GM18907 (cell line): ENCODE measurements at regions not wholly inside any gene's neighbourhood (a gene's known extent, or its start where the extent isn't known, plus 50 kb on each side); places are given as distances from the start of the nearest gene placed in this dataset.
A peak's percentile ranks its signal among the peaks of the same experiment; 100 is the strongest.

Source experiments
- ATAC-seq: cut with Tn5 transposase; IDR thresholded peaks from one replicate; pipeline ENCODE4 v1.9.1; 2021; ENCODE audit warnings: mild to moderate bottlenecking, moderate library complexity; ENCODE audit not compliant: unreplicated experiment

DNA sequence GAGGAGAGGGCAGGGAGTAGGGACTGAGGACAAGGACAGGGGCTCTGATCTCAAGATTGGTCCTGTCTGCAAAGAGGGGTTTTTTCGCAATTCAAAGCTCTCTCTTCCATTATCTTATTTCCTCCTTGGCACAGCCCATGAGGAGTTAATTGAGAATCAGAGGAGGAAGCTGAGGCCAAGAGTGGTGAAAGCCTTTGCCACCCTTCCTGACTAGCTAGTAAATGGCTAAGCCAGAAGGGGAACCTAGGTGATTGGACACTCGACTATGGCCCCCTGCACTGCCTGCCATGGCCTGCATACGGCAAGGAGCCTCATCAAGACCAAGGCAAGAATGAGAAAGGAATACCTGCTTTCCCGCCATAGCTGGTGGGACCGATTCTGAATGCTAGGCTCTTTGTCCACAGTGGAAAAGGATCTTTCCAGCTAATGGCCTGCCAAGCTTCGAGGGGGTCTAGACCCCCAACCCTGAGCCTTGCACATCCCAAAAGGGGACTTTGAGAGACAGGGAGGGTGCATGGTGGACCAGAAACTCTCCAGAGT, 237.9 kb downstream of the HAUS1 start:
- ATAC-seq: no peak

GRCh38 chr18:46343456-46343855, 239.3 kb downstream of the HAUS1 start:
- ATAC-seq: no peak

GRCh38 chr18:46343931-46344372, 239.8 kb downstream of the HAUS1 start:
- ATAC-seq: peak; percentile 90

GRCh38 chr18:46344416-46345180, 240.4 kb downstream of the HAUS1 start:
- ATAC-seq: no peak

DNA sequence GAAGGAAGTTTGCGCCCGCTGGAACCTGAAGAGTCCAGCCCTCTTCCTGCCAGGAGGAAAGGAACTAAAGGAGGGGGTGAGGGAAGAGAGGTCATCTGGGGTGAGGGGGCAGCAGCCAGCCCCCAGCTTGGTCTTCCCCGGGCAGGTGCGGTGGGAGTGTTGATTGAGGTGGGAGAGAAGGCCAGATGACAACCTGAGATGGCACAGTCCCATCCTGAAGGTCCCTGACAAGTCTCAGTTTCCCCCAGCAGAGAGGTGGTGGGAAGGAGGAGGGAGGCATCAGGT, 240.9 kb downstream of the HAUS1 start:
- ATAC-seq: no peak

DNA sequence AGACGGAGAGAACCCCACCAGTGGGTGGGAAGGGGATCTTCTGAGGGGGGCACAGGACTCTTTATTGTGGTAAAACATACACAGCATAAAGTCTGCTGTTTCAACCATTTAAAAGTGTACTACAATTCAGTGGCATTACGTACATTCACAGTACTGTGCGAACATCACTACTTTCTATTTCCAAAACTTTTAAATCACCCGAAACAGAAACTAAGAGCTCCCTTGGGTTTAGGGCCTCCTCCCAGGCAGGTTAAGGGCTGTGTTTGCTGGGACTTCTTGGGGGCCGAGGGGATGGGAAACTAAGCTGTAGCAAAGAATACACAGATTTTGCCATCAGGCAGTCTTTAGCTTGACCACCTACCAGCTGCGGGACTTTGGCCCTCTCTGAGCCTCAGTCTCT, 242.0 kb downstream of the HAUS1 start:
- peak; percentile 30 for ATAC-seq

DNA sequence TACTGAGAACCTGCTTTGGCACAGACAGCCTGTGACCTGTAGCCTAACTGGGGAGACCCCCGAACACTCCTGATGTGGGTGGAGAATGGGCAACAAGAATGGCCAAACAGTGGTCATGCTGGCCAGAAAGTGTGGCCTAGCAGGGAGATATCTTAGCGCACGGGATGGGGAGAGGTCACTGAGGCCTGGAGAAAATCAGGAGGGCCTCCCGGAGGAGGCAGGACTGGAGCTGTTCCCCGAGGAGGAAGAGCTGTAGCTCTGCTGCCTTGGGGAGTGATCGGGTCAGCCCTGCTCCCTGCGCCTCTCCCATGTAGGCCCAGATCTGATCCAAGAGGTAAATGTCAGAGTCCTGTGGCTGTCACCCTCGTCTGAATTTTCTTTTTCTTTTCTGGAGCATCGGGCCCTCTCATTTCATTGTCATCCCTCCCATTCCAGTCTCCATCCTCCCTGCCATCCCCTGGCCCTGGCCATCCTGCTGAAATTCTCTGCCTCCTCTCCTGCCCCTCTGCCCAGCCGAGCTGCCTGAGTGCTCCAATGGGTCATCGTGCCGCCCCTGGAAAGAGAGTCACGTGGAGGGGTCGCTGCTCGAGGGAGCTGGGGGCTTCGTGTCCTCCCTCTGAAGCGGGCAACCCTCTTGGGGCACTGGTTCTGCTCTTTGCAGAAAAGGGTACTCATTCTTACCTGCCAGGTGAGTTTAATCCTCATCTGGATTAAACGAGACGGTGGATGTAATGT, 242.9 kb downstream of the HAUS1 start:
- no peak for ATAC-seq

DNA sequence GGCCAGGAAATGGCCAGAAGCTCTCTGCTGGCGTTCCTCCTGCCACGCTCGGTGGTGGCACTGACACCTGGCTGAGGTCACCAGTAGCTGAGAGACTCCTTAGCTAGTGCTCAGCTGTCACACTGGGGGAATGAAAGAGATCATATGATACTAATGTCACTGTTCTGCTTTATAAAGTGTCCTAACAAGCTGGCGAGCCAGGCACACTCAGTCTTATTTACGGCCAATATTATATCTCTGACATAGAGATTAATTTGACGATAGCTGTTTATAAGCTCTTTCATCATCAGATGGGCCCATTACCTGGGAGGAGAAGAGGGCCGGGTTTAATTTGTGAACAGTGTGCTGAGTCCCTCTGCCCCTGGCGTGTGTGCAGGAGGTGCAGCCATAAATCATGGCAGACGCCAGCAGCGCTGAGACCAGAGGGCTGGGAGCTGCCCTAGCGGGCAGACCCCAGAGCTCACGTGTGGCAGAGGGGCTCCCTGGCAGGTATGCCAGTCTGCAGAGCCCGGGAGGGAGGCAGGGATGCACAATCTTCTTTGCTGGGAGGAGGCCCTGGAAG, 246.5 kb downstream of the HAUS1 start:
- no peak for ATAC-seq

DNA sequence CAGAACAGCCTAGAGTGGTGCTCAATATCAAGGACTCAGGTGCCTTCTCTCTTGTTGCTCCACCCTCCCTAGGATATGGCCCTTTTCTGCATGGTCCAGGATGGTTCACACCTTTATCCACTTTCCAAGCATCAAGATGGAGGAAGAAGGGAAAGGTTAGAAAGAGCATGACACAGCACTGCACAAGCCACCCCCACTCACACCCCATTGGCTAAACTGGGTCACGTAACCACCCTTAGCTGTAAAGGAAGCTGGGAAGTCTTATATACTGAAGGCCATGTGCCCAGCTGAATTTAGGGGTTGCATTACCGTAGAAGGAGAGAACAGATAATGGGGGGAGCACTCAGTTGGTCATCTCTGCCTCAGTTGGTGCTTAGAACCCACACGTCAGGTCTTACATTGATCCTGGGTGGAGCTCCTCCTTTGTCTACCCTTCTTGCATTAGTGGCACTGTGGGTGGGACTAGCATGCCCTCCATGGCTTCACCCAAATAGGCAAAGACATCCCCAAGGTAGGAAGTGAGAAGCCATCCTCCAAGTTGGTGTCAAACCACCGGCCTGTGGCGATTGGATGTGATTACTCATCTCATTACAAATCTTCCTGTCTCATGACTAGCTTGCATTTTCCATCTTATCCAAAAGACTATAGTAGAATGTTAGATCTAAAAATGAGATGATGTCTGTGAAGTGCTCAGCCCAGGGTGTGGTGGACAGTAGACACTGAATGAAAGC, 248.5 kb downstream of the HAUS1 start:
- ATAC-seq: no peak

DNA sequence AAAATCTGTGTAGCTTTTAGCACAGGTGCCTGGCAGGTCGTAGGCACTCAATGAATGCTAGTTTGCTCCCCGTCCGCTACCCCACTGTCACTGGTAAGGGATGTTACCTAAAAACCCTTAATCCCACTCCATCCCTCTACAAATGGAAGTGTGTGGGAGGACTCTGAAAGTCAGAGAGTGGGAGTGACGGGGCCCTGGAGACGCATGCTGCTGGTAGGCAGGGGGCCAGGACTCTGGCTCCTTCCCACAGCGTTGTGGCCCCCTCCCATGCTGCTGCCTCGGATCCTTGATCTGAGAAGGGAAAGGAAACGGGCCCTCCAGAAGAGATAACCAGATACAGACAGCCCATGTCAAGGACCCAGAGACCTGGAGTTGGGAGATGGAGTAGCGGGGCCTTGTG, 249.3 kb downstream of the HAUS1 start:
- no peak for ATAC-seq

DNA sequence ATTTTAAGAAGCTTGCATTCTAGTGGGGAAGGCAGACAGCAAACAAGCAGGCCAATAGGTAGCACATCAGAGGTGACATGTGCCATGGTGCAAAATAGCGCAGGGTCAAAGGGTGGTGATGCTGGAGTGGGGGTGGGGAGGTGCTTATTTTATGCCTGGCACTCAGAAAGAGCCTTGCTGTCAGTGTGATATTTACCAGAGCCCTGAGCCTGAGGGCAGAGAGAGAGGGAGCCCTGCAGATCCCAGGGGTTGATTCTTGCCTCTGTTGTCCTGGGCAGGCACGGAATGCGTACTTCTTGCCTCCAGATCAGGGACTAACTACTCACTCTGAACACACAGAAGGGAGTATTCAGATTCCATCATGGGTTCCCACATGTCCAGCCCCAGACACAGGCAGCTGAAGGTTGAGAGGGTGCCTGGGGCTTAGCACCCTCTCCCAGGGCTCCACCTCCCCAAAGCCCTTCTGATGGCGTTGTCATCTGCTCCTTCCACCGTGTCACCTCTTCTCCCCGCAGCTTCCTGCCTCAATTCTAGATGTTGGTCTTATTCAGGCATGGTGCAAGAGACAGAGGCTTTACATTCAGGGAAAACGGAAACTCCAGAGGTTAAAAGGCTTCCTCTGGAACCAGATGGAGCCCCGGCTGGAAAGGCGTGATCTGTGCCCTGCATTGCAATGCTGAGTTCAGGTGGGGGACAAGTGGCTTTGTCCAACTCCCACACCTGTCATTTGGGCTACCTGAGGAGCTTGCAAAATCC, 252.3 kb downstream of the HAUS1 start:
- ATAC-seq: no peak

GRCh38 chr18:46360102-46360699, 256.0 kb downstream of the HAUS1 start:
- no peak for ATAC-seq

GRCh38 chr18:46360866-46361265, 256.7 kb downstream of the HAUS1 start:
- ATAC-seq: no peak

DNA sequence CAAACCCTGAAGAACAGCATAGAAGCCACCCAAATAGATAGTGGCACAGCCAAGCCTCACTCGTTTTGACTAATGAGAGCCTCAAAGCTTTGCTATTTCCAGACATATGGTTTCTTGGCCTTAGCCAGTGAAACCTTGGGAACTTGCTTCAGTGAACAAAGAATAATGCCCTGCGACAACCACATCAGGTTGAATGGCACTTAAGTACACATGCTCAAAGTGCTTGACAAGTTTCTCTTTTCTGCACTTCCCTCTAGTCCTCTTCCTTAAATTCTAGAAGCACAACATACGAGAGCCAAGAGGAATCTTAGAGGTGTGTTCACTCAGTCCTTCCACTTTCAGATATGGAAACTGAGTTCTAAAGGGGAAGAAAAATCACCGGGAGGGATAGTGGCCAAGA, 258.3 kb downstream of the HAUS1 start:
- no peak for ATAC-seq

DNA sequence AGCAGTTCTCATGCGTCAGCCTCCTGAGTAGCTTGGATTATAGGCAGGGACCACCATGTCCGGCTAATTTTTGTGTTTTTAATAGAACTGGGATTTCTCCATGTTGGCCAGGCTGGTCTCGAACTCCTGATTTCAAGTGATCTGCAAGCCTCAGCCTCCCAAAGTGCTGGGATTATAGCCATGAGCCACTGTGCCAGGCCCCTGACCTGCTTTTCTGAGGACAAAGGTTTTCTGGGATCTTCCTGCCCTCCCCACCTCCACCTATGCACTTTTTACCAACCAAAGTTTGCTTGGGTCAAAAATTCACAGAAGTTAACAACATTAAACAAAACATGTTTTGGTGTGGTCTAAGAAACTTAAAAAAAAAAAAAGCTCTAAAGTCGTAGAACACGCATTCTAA, 259.9 kb downstream of the HAUS1 start:
- no peak for ATAC-seq

- ATAC-seq: no peak
These were observed 262.0 kb downstream of the HAUS1 start for GRCh38 chr18:46366201-46366600.

DNA sequence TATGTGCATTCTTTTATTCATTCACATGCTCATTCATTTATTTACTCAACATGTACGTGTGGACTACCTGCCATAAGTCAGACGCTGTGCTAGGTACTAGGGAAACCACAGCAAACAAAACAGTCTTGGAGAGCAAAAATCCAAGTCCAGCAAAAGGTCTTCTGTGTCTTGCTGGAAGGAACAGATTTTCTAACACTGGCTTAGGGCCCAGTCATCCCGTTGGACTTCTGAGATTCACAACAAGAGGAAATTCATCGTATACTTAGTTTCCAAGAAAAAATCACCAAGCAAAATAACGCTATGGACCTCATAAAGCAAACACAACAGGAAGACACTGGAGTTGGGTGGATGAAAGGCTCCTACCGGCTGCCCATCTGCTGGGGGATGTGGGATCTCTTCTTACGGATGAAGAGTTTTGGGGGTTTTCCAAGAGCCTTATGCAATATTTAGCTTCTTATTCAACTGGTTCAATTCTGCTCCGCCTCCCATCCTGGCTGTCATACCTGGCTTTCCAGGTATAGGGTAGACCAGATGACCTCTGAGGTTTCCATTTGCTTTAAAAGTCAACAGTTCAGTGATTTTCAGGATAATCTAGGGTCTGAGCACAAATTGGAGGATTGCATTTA, 262.7 kb downstream of the HAUS1 start:
- no peak for ATAC-seq

GRCh38 chr18:46369323-46369722, 265.1 kb downstream of the HAUS1 start:
- ATAC-seq: no peak

DNA sequence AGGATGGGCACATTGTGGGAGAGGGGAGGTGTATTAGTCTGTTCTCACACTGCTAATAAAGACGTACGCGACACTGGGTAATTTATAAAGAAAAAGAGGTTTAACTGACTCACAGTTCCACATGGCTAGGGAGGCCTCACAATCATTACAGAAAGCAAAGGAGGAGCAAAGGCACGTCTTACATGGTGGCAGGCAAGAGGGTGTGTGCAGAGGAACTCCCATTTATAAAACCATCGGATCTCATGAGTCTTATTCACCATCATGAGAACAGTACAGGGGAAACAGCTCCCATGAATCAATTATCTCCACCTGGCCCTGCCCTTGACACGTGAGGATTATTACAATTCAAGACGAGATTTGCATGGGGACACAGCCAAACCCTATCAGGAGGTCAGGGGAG, 266.7 kb downstream of the HAUS1 start:
- ATAC-seq: no peak

GRCh38 chr18:46372670-46373069, 268.5 kb downstream of the HAUS1 start:
- ATAC-seq: no peak
